RWPE2 (cell line): ENCODE measurements at regions not wholly inside any gene's neighbourhood (a gene's known extent, or its start where the extent isn't known, plus 50 kb on each side); places are given as distances from the start of the nearest gene placed in this dataset.

ENCODE experiments used
- ATAC-seq: fragments of 200-7000 bp; cut with Tn5 transposase; 3 replicates; pipeline ENCODE4 v1.9.1; 2021; ENCODE audit warnings: low read depth
- DNase-seq: peaks from one replicate; pipeline ENCODE4 v3.0.0-alpha.2; 2020; ENCODE audit warnings: low spot score
- H3K27ac ChIP-seq: fragments of 450-650 bp; 2 replicates; pipeline ENCODE4 v1.5.1; 2017; ENCODE audit warnings: mild to moderate bottlenecking; ENCODE audit not compliant: poor library complexity, severe bottlenecking
- H3K27me3 ChIP-seq: fragments of 250-450 bp; sonication (Bioruptor Pico); 2 replicates; pipeline ENCODE4 v1.5.1; 2021; ENCODE audit warnings: mild to moderate bottlenecking, moderate library complexity; ENCODE audit not compliant: insufficient read depth, poor library complexity, severe bottlenecking
- H3K36me3 ChIP-seq: fragments of 250-450 bp; sonication (Bioruptor Pico); 2 replicates; pipeline ENCODE4 v1.5.1; 2020; ENCODE audit warnings: low read depth, mild to moderate bottlenecking, moderate library complexity
- H3K4me1 ChIP-seq: fragments of 250-450 bp; sonication (Bioruptor Pico); 2 replicates; pipeline ENCODE4 v1.5.1; 2021; ENCODE audit warnings: mild to moderate bottlenecking, moderate library complexity; ENCODE audit not compliant: insufficient read depth, poor library complexity, severe bottlenecking
- H3K4me3 ChIP-seq: fragments of 250-450 bp; sonication (Bioruptor Pico); 2 replicates; pipeline ENCODE4 v1.5.1; 2021; ENCODE audit warnings: mild to moderate bottlenecking, moderate library complexity; ENCODE audit not compliant: severe bottlenecking
- H3K9me3 ChIP-seq: fragments of 250-450 bp; sonication (Bioruptor Pico); 2 replicates; pipeline ENCODE4 v1.5.1; 2021; ENCODE audit warnings: mild to moderate bottlenecking, moderate library complexity; ENCODE audit not compliant: severe bottlenecking
- TF ChIP-seq, protein P1 (sequence below): fragments of 450-650 bp; IDR thresholded peaks from one replicate; pipeline ENCODE4 v1.5.1; 2017; ENCODE audit warnings: mild to moderate bottlenecking, moderate library complexity; ENCODE audit not compliant: poor library complexity, severe bottlenecking

DNA sequence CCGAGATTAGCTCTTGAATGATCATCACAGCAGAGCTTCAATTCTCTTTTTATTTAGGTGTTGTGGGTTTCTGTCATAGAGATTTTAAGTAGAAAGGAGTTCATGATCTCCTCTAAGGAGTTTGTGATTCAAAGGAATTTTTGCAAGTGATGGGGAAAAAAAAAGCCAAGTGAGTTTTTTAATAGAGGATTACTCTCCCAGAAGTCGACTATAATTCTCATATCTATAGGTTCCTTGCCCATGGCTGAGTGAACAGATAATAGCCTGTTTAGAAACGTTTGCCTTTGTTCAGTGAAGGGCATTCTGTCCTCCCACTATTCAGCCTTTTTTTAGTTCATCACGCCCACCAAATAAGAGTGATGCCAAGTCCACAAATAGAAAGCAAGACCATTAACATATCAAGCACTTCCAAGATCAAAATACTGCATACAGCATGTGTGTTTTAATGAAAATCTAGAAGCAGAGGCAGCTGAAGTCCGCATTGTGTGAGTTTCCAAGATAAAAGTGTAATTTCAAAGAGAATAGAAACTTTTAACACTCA, 398.4 kb upstream of the CNTN3 start:
- TF ChIP-seq, protein P1, sequence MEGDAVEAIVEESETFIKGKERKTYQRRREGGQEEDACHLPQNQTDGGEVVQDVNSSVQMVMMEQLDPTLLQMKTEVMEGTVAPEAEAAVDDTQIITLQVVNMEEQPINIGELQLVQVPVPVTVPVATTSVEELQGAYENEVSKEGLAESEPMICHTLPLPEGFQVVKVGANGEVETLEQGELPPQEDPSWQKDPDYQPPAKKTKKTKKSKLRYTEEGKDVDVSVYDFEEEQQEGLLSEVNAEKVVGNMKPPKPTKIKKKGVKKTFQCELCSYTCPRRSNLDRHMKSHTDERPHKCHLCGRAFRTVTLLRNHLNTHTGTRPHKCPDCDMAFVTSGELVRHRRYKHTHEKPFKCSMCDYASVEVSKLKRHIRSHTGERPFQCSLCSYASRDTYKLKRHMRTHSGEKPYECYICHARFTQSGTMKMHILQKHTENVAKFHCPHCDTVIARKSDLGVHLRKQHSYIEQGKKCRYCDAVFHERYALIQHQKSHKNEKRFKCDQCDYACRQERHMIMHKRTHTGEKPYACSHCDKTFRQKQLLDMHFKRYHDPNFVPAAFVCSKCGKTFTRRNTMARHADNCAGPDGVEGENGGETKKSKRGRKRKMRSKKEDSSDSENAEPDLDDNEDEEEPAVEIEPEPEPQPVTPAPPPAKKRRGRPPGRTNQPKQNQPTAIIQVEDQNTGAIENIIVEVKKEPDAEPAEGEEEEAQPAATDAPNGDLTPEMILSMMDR, result no peak
- Histone ChIP-seq H3K4me3 (no peak overlapping the region), H3K27me3 (no peaks in the 10 kb centered on the region), H3K27ac (no peak overlapping the region), H3K36me3 (no peaks in the 10 kb centered on the region), H3K9me3 (no peaks in the 10 kb centered on the region), H3K4me1 (no peaks in the 10 kb centered on the region)
- DNase-seq (no peak), ATAC-seq (no peak)

DNA sequence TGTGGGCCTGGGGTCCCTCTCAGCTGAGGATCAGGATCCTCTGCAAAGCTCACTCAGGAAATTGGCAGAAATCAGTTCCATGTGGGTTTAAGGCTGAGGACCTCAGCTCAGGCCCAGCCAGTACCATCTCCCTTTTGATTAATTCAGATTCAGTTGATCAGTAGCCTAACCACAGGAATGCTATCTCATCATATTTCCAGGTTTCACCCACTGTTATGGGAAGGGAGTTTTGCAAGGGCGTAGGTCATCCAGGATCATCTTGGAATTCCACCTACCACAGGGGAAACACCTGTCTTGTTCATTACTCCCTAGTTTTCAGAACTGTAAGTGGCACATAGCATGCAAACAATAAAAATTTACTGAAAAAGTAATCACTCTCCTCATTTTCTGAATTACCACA, 399.5 kb upstream of the CNTN3 start:
- Histone ChIP-seq H3K27ac (no peak overlapping the region), H3K36me3 (no peaks in the 10 kb centered on the region), H3K9me3 (no peaks in the 10 kb centered on the region), H3K27me3 (no peaks in the 10 kb centered on the region), H3K4me3 (no peak overlapping the region), H3K4me1 (no peaks in the 10 kb centered on the region)
- TF ChIP-seq, protein P1, result no peak
- no peak for ATAC-seq
- no peak for DNase-seq

DNA sequence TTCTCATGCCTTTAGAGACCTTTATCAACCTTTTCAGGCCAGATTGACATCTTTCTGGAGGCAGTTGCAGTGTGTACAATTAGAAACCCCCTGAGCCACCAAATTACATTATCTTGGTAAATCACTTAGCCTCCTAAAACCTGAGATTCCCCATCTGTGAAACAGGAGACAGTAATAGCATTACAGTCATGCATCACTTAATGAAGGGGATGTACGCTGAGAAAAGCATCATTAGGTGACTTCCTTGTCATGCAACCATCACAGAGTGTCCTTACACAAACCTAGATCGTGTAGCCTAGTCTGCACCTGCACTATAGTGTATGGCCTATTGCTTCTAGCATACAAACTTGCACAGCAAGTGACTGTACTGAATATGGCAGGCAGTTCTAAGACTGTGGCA, 400.8 kb upstream of the CNTN3 start:
- no peak for DNase-seq
- H3K36me3 ChIP-seq, result no peaks in the 10 kb centered on the region
- no peaks in the 10 kb centered on the region for H3K27me3 ChIP-seq
- no peak overlapping the region for H3K27ac ChIP-seq
- ATAC-seq, result no peak
- TF ChIP-seq, protein P1, result no peak
- no peaks in the 10 kb centered on the region for H3K9me3 ChIP-seq
- H3K4me3 ChIP-seq, result no peak overlapping the region
- no peaks in the 10 kb centered on the region for H3K4me1 ChIP-seq

DNA sequence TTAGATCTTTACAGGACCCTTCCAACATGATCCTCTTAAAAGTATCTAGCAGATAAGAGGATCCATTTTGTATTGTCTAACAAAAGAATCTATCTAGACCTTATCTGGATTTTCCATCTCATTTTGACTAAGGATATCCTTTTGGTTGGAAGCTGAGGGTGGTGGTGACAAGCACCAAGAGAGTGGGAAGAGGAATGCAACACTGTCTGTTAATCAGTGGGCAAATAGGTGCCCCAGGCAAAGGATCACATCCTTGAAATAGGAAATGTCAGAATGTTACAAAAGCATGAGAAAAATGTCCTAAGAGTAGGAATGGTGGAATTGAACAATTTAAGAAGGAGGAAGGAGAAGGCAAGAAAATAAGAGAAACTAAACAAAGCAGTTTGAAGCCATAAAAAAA, 420.7 kb upstream of the CNTN3 start:
- Histone ChIP-seq H3K9me3 (no peaks in the 10 kb centered on the region), H3K4me3 (no peak overlapping the region), H3K36me3 (no peaks in the 10 kb centered on the region), H3K4me1 (no peaks in the 10 kb centered on the region), H3K27ac (no peak overlapping the region), H3K27me3 (peaks cover 2% of the 10 kb centered on the region)
- ATAC-seq, result no peak
- TF ChIP-seq, protein P1, result no peak
- DNase-seq, result no peak

DNA sequence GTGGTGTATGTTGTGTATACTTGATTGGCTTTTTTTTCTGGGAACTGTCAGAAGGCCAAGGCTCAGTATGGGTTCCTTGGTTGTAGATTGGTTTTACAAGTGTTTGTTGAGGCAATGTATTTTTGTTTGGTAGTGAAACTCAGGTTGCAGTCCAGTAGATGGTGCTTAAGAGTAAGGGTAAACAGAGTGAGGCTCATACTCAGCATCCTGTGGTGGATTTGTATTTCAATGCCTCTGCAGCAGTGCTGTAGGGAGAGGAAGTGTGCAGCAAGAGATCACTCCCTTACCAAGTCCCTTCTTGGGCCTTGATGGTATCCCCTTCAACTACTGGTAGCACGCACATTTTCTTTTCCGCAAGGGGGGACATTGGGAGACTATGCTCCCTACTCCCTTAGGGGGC, 428.5 kb upstream of the CNTN3 start:
- no peaks in the 10 kb centered on the region for H3K9me3 ChIP-seq
- no peak for DNase-seq

More for the DNA sequence above, 428.5 kb upstream of the CNTN3 start:
- no peak overlapping the region for H3K27ac ChIP-seq
- no peak for ATAC-seq
- H3K27me3 ChIP-seq, result peaks cover 5% of the 10 kb centered on the region
- H3K4me3 ChIP-seq, result no peak overlapping the region
- H3K36me3 ChIP-seq, result no peaks in the 10 kb centered on the region
- TF ChIP-seq, protein P1, result no peak
- no peaks in the 10 kb centered on the region for H3K4me1 ChIP-seq
